IMR-90 (cell line): ENCODE measurements at regions not wholly inside any gene's neighbourhood (a gene's known extent, or its start where the extent isn't known, plus 50 kb on each side); places are given as distances from the start of the nearest gene placed in this dataset.

ENCODE experiments used
- ATAC-seq: fragments of 200-7000 bp; cut with Tn5 transposase; 2 replicates; pipeline ENCODE4 v1.9.1; 2020; ENCODE audit warnings: low read depth, mild to moderate bottlenecking, moderate library complexity
- BruUV-seq: library from RNA; stranded (reverse); fragments of 400-500 nt; replicated peaks from 2 replicates; lab custom pipeline; 2021; lab: Mats Ljungman, UMichigan
- CTCF ChIA-PET: fragments of 300-600 bp; formaldehyde crosslinking; extraction: SDS; loops from one replicate; lab custom pipeline; 2021; ENCODE audit warnings: antibody characterized with exemption; lab: Yijun Ruan, JAX
- POLR2A ChIA-PET: fragments of 300-600 bp; sonication (Branson Sonifier 250); formaldehyde crosslinking; loops from one replicate; lab custom pipeline; 2022; ENCODE audit warnings: antibody characterized with exemption; ENCODE audit not compliant: unreplicated experiment; lab: Charles Lee
- DNase-seq: peaks from one replicate; pipeline ENCODE4 v3.0.0; 2013
- H2AFZ ChIP-seq: replicated peaks from 2 replicates; pipeline ENCODE3; 2013; ENCODE audit warnings: low read length, mild to moderate bottlenecking; ENCODE audit not compliant: poor library complexity
- H2AK5ac ChIP-seq: 2 replicates; pipeline ENCODE4 v1.6.1; 2013; ENCODE audit warnings: low read depth, low read length, inconsistent platforms
- H2AK9ac ChIP-seq: replicated peaks from 2 replicates; pipeline ENCODE3; 2013; ENCODE audit warnings: mild to moderate bottlenecking, low read depth, low read length, moderate library complexity; ENCODE audit not compliant: poor library complexity
- H2BK120ac ChIP-seq: 2 replicates; pipeline ENCODE4 v1.6.1; 2013; ENCODE audit warnings: low read depth, low read length, inconsistent platforms
- H2BK15ac ChIP-seq: 3 replicates; pipeline ENCODE4 v1.6.1; 2013; ENCODE audit warnings: low read depth, low read length, inconsistent platforms
- H2BK20ac ChIP-seq: 2 replicates; pipeline ENCODE4 v1.6.1; 2013; ENCODE audit warnings: low read depth, mild to moderate bottlenecking, inconsistent platforms, low read length, moderate library complexity
- H2BK5ac ChIP-seq: 2 replicates; pipeline ENCODE4 v1.6.1; 2013; ENCODE audit warnings: mild to moderate bottlenecking, low read depth, low read length, inconsistent platforms; ENCODE audit not compliant: poor library complexity, severe bottlenecking
- H3K14ac ChIP-seq: replicated peaks from 2 replicates; pipeline ENCODE4 v1.6.1; 2013; ENCODE audit warnings: low read depth, low read length, inconsistent platforms
- H3K18ac ChIP-seq: 2 replicates; pipeline ENCODE4 v1.6.1; 2013; ENCODE audit warnings: low read depth, low read length, control low read depth
- H3K23ac ChIP-seq: 2 replicates; pipeline ENCODE4 v1.6.1; 2013; ENCODE audit warnings: low read depth, low read length, inconsistent platforms
- H3K27ac ChIP-seq: 2 replicates; pipeline ENCODE4 v1.5.1; 2013; ENCODE audit warnings: mild to moderate bottlenecking, control low read depth, low read length; ENCODE audit not compliant: insufficient read depth
- H3K27me3 ChIP-seq: 2 replicates; pipeline ENCODE4 v1.6.1; 2013; ENCODE audit warnings: low read length; ENCODE audit not compliant: control insufficient read depth, insufficient read depth
- H3K36me3 ChIP-seq: 2 replicates; pipeline ENCODE4 v1.6.1; 2013; ENCODE audit warnings: low read length, mixed read lengths; ENCODE audit not compliant: control insufficient read depth, insufficient read depth
- H3K4ac ChIP-seq: 2 replicates; pipeline ENCODE4 v1.6.1; 2013; ENCODE audit warnings: low read depth, low read length, inconsistent platforms
- H3K4me1 ChIP-seq: 2 replicates; pipeline ENCODE4 v1.6.1; 2013; ENCODE audit warnings: low read length, mixed read lengths; ENCODE audit not compliant: control insufficient read depth, insufficient read depth
- H3K4me2 ChIP-seq: 2 replicates; pipeline ENCODE4 v1.6.1; 2013; ENCODE audit warnings: low read depth, mild to moderate bottlenecking, control low read depth, low read length, moderate library complexity
- H3K4me3 ChIP-seq: 2 replicates; pipeline ENCODE4 v1.5.1; 2013; ENCODE audit warnings: low read depth, mild to moderate bottlenecking, control low read depth, low read length, moderate library complexity; ENCODE audit not compliant: insufficient read depth
- H3K56ac ChIP-seq: 2 replicates; pipeline ENCODE4 v1.6.1; 2013; ENCODE audit warnings: low read length, inconsistent platforms; ENCODE audit not compliant: insufficient read depth; ENCODE audit errors: extremely low read depth
- H3K79me1 ChIP-seq, 2 experiments: 2 replicates each; pipeline ENCODE4 v1.6.1; 2013; ENCODE audit warnings: low read length in 2 of 2, inconsistent platforms in 1 of 2, low read depth in 1 of 2
- H3K9ac ChIP-seq: 2 replicates; pipeline ENCODE4 v1.6.1; 2013; ENCODE audit warnings: low read depth, low read length, control low read depth
- H3K9me1 ChIP-seq: 2 replicates; pipeline ENCODE4 v1.6.1; 2013; ENCODE audit warnings: low read length, inconsistent platforms; ENCODE audit not compliant: insufficient read depth
- H3K9me3 ChIP-seq: 2 replicates; pipeline ENCODE4 v1.6.1; 2013; ENCODE audit warnings: low read length; ENCODE audit not compliant: control insufficient read depth, insufficient read depth
- H4K20me1 ChIP-seq: 2 replicates; pipeline ENCODE4 v1.6.1; 2013; ENCODE audit warnings: low read length, inconsistent platforms; ENCODE audit not compliant: insufficient read depth
- H4K5ac ChIP-seq: 2 replicates; pipeline ENCODE4 v1.6.1; 2013; ENCODE audit warnings: mild to moderate bottlenecking, low read depth, low read length, control low read depth
- H4K8ac ChIP-seq, 2 experiments: 2 replicates each; pipeline ENCODE4 v1.6.1; 2013; ENCODE audit warnings: low read depth in 2 of 2, low read length in 2 of 2, control low read depth in 1 of 2, inconsistent platforms in 1 of 2
- H4K91ac ChIP-seq: 2 replicates; pipeline ENCODE4 v1.6.1; 2013; ENCODE audit warnings: low read depth, low read length, inconsistent platforms; ENCODE audit not compliant: insufficient read depth
- BHLHE40 ChIP-seq: fragments of 150-350 bp; IDR thresholded peaks from 2 replicates; pipeline ENCODE4 v1.6.1; 2016; ENCODE audit warnings: mild to moderate bottlenecking, low read depth, low read length
- CEBPB ChIP-seq: IDR thresholded peaks from 2 replicates; pipeline ENCODE4 v1.6.1; 2012; ENCODE audit warnings: low read depth, low read length, improper control_type of control experiment
- CHD1 ChIP-seq: IDR thresholded peaks from 2 replicates; pipeline ENCODE4 v1.6.1; 2012; ENCODE audit warnings: low read depth, low read length, improper control_type of control experiment
- FOS ChIP-seq: fragments of 150-350 bp; IDR thresholded peaks from 2 replicates; pipeline ENCODE4 v1.6.1; 2016; ENCODE audit warnings: low read depth, low read length
- MAFK ChIP-seq: IDR thresholded peaks from 2 replicates; pipeline ENCODE4 v1.6.1; 2012; ENCODE audit warnings: low read depth, low read length, improper control_type of control experiment
- MAZ ChIP-seq: IDR thresholded peaks from 2 replicates; pipeline ENCODE4 v1.6.1; 2012; ENCODE audit warnings: low read depth, mild to moderate bottlenecking, low read length, improper control_type of control experiment, moderate library complexity, borderline replicate concordance
- MXI1 ChIP-seq: IDR thresholded peaks from 2 replicates; pipeline ENCODE4 v1.6.1; 2012; ENCODE audit warnings: low read depth, mild to moderate bottlenecking, low read length, moderate library complexity, borderline replicate concordance
- NFE2L2 ChIP-seq: fragments of 150-350 bp; IDR thresholded peaks from 2 replicates; pipeline ENCODE4 v1.6.1; 2016; ENCODE audit warnings: low read depth, mild to moderate bottlenecking, low read length
- POLR2A ChIP-seq: IDR thresholded peaks from 2 replicates; pipeline ENCODE4 v1.6.1; 2012; ENCODE audit warnings: mild to moderate bottlenecking, low read depth, low read length
- RAD21 ChIP-seq: IDR thresholded peaks from 2 replicates; pipeline ENCODE4 v1.6.1; 2012; ENCODE audit warnings: low read length, improper control_type of control experiment
- RCOR1 ChIP-seq: IDR thresholded peaks from 2 replicates; pipeline ENCODE4 v1.6.1; 2012; ENCODE audit warnings: mild to moderate bottlenecking, low read length, improper control_type of control experiment; ENCODE audit not compliant: insufficient replicate concordance
- RFX5 ChIP-seq: IDR thresholded peaks from 2 replicates; pipeline ENCODE4 v1.8.0; 2012; ENCODE audit warnings: low read depth, mild to moderate bottlenecking, low read length, moderate library complexity
- SMC3 ChIP-seq: fragments of 150-350 bp; IDR thresholded peaks from 2 replicates; pipeline ENCODE4 v1.6.1; 2016; ENCODE audit warnings: low read depth, mild to moderate bottlenecking, antibody characterized with exemption, low read length, moderate library complexity
- WGBS, 2 experiments: methylation state at CpG; one replicate each; pipeline versions ENCODE4 v1.1.5 to v1.1.7; 2013; ENCODE audit warnings: missing lambda C conversion rate in 2 of 2; ENCODE audit not compliant: insufficient read length in 1 of 2; ENCODE audit errors: extremely low coverage in 2 of 2; 5-methylcytosine and 5-hydroxymethylcytosine counted together
- dilution Hi-C: fragments of 300-500 bp; cut with HindIII; formaldehyde crosslinking; loops from one replicate; pipeline ENCODE4 v1.14.3; 2018; ENCODE audit warnings: low sequenced_read_pairs; ENCODE audit not compliant: unreplicated experiment
- in situ Hi-C: fragments of 300-500 bp; cut with MboI; formaldehyde crosslinking; loops from 3 replicates; pipeline ENCODE4 v1.14.3; 2019; ENCODE audit warnings: low sequenced_read_pairs, inconsistent platforms, mixed read lengths
- intact Hi-C: fragments of 100-400 bp; cut with micrococcal nuclease; formaldehyde crosslinking; loops from 2 replicates; pipeline ENCODE4 v1.10.0; 2022
- TF ChIP-seq, protein P1 (sequence below): conservative IDR thresholded peaks from 2 replicates; pipeline ENCODE4 v1.5.1; 2012; ENCODE audit warnings: mild to moderate bottlenecking, low read depth, low read length, improper control_type of control experiment
- TF ChIP-seq, protein P2 (sequence below): fragments of 150-350 bp; IDR thresholded peaks from 2 replicates; pipeline ENCODE4 v1.6.1; 2016; ENCODE audit warnings: low read depth, mild to moderate bottlenecking, low read length, moderate library complexity, borderline replicate concordance
- TF ChIP-seq, protein P3 (sequence below): fragments of 150-350 bp; IDR thresholded peaks from 2 replicates; pipeline ENCODE4 v1.6.1; 2017; ENCODE audit warnings: mild to moderate bottlenecking, antibody characterized with exemption, low read length, low read depth

DNA sequence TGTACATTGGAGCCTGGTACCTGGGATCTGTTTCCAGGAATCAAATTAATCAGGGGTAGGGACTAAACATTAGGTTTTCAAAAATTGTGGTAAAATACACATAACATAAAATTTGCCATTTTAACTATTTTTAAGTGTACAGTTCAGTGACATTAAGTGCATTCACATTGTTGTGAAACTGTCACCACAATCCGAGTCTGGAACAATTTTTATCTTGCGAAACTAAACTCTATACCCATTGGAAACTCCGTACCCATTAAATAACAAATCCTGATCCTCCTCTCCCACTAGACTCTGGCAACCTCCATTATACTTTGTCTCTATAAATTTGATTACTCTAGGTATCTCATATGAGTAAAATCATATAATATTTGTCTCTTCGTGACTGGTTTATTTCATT is 486.2 kb downstream of the GADD45G start:
- Histone ChIP-seq H3K4ac (no peak overlapping the region), H2BK20ac (no peak overlapping the region), H3K4me1 (no peaks in the 10 kb centered on the region), H4K91ac (no peak overlapping the region), H2AK9ac (no peak overlapping the region), H2AFZ (no peak overlapping the region), H4K5ac (no peak overlapping the region), H3K27me3 (peaks cover 2% of the 10 kb centered on the region), H3K4me2 (no peak overlapping the region), H3K18ac (no peak overlapping the region), H2BK15ac (no peak overlapping the region), H3K56ac (no peak overlapping the region), H3K36me3 (no peaks in the 10 kb centered on the region), H3K14ac (no peak overlapping the region), H3K9me1 (no peaks in the 10 kb centered on the region), H3K79me1 (no peaks in the 10 kb centered on the region), H3K9me3 (no peaks in the 10 kb centered on the region), H3K4me3 (no peak overlapping the region), H4K8ac (no peak overlapping the region), H3K27ac (no peak overlapping the region), H3K23ac (no peak overlapping the region), H2BK120ac (no peak overlapping the region), H4K20me1 (no peaks in the 10 kb centered on the region), H3K9ac (no peak overlapping the region), H2BK5ac (no peak overlapping the region), H2AK5ac (no peak overlapping the region)
- in situ Hi-C loops (no loop called here), dilution Hi-C loops (no loop called here), intact Hi-C loops (no loop called here)
- DNase-seq (no peak), ATAC-seq (no peak)
- CTCF ChIA-PET = no interaction called here
- no CpG with 5 or more reads among the region's 4 CpGs for WGBS, 2 experiments
- BruUV-seq = no TSS peak
- POLR2A ChIA-PET = no interaction called here
- TF ChIP-seq FOS = no peak
- TF ChIP-seq RAD21 = no peak
- TF ChIP-seq MAFK = no peak
- no peak for TF ChIP-seq RCOR1
- no peak for TF ChIP-seq POLR2A
- TF ChIP-seq, protein P1, sequence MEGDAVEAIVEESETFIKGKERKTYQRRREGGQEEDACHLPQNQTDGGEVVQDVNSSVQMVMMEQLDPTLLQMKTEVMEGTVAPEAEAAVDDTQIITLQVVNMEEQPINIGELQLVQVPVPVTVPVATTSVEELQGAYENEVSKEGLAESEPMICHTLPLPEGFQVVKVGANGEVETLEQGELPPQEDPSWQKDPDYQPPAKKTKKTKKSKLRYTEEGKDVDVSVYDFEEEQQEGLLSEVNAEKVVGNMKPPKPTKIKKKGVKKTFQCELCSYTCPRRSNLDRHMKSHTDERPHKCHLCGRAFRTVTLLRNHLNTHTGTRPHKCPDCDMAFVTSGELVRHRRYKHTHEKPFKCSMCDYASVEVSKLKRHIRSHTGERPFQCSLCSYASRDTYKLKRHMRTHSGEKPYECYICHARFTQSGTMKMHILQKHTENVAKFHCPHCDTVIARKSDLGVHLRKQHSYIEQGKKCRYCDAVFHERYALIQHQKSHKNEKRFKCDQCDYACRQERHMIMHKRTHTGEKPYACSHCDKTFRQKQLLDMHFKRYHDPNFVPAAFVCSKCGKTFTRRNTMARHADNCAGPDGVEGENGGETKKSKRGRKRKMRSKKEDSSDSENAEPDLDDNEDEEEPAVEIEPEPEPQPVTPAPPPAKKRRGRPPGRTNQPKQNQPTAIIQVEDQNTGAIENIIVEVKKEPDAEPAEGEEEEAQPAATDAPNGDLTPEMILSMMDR = no peak
- no peak for TF ChIP-seq NFE2L2
- TF ChIP-seq MAZ = no peak
- no peak for TF ChIP-seq BHLHE40
- TF ChIP-seq, protein P2, sequence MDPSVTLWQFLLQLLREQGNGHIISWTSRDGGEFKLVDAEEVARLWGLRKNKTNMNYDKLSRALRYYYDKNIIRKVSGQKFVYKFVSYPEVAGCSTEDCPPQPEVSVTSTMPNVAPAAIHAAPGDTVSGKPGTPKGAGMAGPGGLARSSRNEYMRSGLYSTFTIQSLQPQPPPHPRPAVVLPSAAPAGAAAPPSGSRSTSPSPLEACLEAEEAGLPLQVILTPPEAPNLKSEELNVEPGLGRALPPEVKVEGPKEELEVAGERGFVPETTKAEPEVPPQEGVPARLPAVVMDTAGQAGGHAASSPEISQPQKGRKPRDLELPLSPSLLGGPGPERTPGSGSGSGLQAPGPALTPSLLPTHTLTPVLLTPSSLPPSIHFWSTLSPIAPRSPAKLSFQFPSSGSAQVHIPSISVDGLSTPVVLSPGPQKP = no peak
- no peak for TF ChIP-seq SMC3
- TF ChIP-seq CHD1 = no peak
- TF ChIP-seq CEBPB = no peak
- no peak for TF ChIP-seq RFX5
- no peak for TF ChIP-seq MXI1
- TF ChIP-seq, protein P3, sequence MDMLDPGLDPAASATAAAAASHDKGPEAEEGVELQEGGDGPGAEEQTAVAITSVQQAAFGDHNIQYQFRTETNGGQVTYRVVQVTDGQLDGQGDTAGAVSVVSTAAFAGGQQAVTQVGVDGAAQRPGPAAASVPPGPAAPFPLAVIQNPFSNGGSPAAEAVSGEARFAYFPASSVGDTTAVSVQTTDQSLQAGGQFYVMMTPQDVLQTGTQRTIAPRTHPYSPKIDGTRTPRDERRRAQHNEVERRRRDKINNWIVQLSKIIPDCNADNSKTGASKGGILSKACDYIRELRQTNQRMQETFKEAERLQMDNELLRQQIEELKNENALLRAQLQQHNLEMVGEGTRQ = no peak
